Spleen (tissue), 11 donors: ENCODE measurements at regions not wholly inside any gene's neighbourhood (a gene's known extent, or its start where the extent isn't known, plus 50 kb on each side); places are given as distances from the start of the nearest gene placed in this dataset.
A peak's percentile ranks its signal among the peaks of the same experiment; 100 is the strongest.
"Not testable (repeated sequence)": the region's sequence is repeated elsewhere in the genome, so short reads cannot be mapped to it uniquely, and the experiment has no call there.

Source experiments
- DNase-seq: peaks from one replicate; pipeline ENCODE4 v3.0.0-alpha.2; 2020
- H3K27ac ChIP-seq, 8 donors: fragments of 200-600 bp; sonication (generic) in 7 of 8; 1 replicate in 4 of 8; 2 replicates in 4 of 8; pipeline versions ENCODE4 v1.5.0 to v1.8.0; 2016 to 2021; ENCODE audit warnings: inconsistent platforms in 4 of 8, mild to moderate bottlenecking in 4 of 8, moderate library complexity in 1 of 8
- H3K27me3 ChIP-seq, 7 donors: fragments of 200-600 bp; sonication (generic) in 6 of 7; replicated peaks in 1 of 7; 1 replicate in 4 of 7; 2 replicates in 3 of 7; pipeline versions ENCODE4 v1.5.0 to v1.8.0; 2016 to 2021; ENCODE audit warnings: inconsistent platforms in 3 of 7, mild to moderate bottlenecking in 1 of 7
- H3K36me3 ChIP-seq, 6 donors: fragments of 200-600 bp; sonication (generic) in 5 of 6; 1 replicate in 4 of 6; 2 replicates in 2 of 6; pipeline versions ENCODE4 v1.5.0 to v1.8.0; 2016 to 2021; ENCODE audit warnings: inconsistent platforms in 2 of 6
- H3K4me1 ChIP-seq, 6 donors: fragments of 200-600 bp; sonication (generic) in 5 of 6; 1 replicate in 3 of 6; 2 replicates in 3 of 6; pipeline versions ENCODE4 v1.5.0 to v1.8.0; 2016 to 2021; ENCODE audit warnings: inconsistent platforms in 3 of 6
- H3K4me3 ChIP-seq, 8 donors: fragments of 200-600 bp; sonication (generic) in 7 of 8; 1 replicate in 4 of 8; 2 replicates in 4 of 8; pipeline versions ENCODE4 v1.5.0 to v1.8.0; 2016 to 2021; ENCODE audit warnings: inconsistent platforms in 4 of 8, mild to moderate bottlenecking in 4 of 8, moderate library complexity in 2 of 8
- H3K9me3 ChIP-seq, 8 donors: fragments of 200-600 bp; sonication (generic) in 7 of 8; 1 replicate in 4 of 8; 2 replicates in 4 of 8; pipeline versions ENCODE4 v1.5.0 to v1.8.0; 2016 to 2021; ENCODE audit warnings: inconsistent platforms in 4 of 8
- CTCF ChIP-seq, 11 experiments: fragments of 200-600 bp in 7 of 11; fragments of 450-650 bp in 4 of 11; sonication (generic) in 4 of 11; IDR thresholded peaks in 8 of 11; conservative IDR thresholded peaks in 3 of 11; 1 replicate in 7 of 11; 2 replicates in 4 of 11; pipeline versions ENCODE4 v1.4.0 to v1.8.0; 2016 to 2021; ENCODE audit warnings: antibody characterized with exemption in 11 of 11, inconsistent platforms in 4 of 11, mild to moderate bottlenecking in 1 of 11
- POLR2A ChIP-seq, 3 donors: fragments of 450-650 bp; IDR thresholded peaks; one replicate each; pipeline ENCODE4 v1.5.1; 2017; ENCODE audit warnings: antibody characterized with exemption in 3 of 3, mild to moderate bottlenecking in 1 of 3
- POLR2AphosphoS5 ChIP-seq, 3 donors: sonication (generic); formaldehyde crosslinking; IDR thresholded peaks; one replicate each; pipeline ENCODE4 v1.5.1; 2017; ENCODE audit warnings: antibody characterized with exemption in 3 of 3
- WGBS, 5 donors: extraction: QIAGEN DNeasy Blood & Tissue Kit in 3 of 5; methylation state at CpG; one replicate each; pipeline versions ENCODE4 v1.1.5 to v1.1.7; 2013 to 2018; 5-methylcytosine and 5-hydroxymethylcytosine counted together
- intact Hi-C: fragments of 100-400 bp; cut with DNase I; formaldehyde crosslinking; loops from one replicate; pipeline ENCODE4 v1.15.0; 2023; ENCODE audit warnings: low total_unique reads
- donor health status: healthy with polysubstance abuse.
- donor health status: DM: no; HTN: no; CAD: no; lungs with moderate emphysema.
- donor health status: DM: no; HTN: no; CAD: no.
- donor health status: Bipolar disorder and iron deficiency.
- donor health status: healthy.
- donor health status: DM: no; HTN: no; CAD: no.
- donor health status: DM: yes; HTN: yes; CAD: no.

DNA sequence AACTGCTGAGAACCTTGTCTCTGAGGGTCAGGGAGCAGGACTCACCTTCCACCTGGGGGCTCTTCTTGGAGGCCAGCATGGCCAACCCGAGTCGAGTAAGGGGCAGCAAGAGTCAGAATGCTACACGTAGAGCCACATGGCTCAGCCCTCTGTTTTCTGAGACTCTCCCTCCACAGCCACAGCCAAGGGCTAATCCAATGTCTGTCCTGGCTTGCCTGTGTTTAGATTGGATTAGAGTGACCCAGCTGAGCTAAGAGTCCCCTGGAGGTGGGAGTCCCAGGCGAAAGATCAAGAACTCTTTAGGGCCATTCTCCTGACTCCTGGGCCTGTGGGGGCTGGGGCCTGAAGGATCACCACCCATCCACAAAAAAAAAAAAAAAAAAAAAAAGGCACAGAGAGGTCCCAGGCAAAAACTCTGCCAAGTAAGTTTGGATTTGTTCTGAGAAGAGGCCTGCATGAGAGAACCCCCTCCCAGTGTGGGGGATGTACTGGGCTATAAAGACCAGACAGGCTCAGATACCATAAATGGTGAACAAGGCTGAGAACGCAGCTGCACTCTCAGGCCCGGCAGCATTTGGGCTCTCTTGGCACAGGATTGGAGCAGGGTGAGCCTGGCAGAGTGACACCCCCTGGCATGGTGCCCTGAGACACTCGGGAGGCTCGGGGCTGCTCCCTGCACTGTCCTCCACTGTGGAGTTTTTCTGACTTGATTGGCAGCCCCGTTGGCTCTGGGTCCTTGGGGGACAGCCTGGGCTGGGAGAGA, 88.0 kb upstream of the OSBPL11 start:
- WGBS, 5 donors = 59 to 74% (median 61%) methylated on average over 9 of the region's 9 CpGs
- no peaks in the 10 kb centered on the region for H3K9me3 ChIP-seq
- H3K4me1 ChIP-seq = peaks cover 0 to 6% (median 2%) of the 10 kb centered on the region in 6 donors
- no peak overlapping the region for H3K4me3 ChIP-seq
- no peaks in the 10 kb centered on the region for H3K27me3 ChIP-seq
- no peaks in the 10 kb centered on the region for H3K36me3 ChIP-seq
- intact Hi-C loops = no loop called here
- no peak overlapping the region for H3K27ac ChIP-seq
- no peak for DNase-seq
- TF ChIP-seq POLR2AphosphoS5 (IDR thresholded peaks at IDR 0.05) (no peak), POLR2A (IDR thresholded peaks at IDR 0.05) (no peak), CTCF (IDR thresholded peaks at IDR 0.05 in 8 of 11, conservative IDR thresholded peaks at IDR 0.05 in 3 of 11) (no peak)

- Histone ChIP-seq H3K27me3 (no peaks in the 10 kb centered on the region), H3K36me3 (no peaks in the 10 kb centered on the region), H3K9me3 (no peaks in the 10 kb centered on the region), H3K4me1 (peaks cover 0 to 6% (median 2%) of the 10 kb centered on the region in 6 donors), H3K27ac (no peak overlapping the region), H3K4me3 (no peak overlapping the region)
- TF ChIP-seq POLR2AphosphoS5 (IDR thresholded peaks at IDR 0.05) (no peak), POLR2A (IDR thresholded peaks at IDR 0.05) (no peak), CTCF (IDR thresholded peaks at IDR 0.05 in 8 of 11, conservative IDR thresholded peaks at IDR 0.05 in 3 of 11) (peak in 1 of 11 experiments; percentile 23)
- WGBS, 5 donors = 44 to 57% (median 54%) methylated on average over 11 of the region's 11 CpGs
- intact Hi-C loops = no loop called here
- DNase-seq = no peak
These were observed 88.9 kb upstream of the OSBPL11 start for GRCh38 chr3:125684199-125684598.

DNA sequence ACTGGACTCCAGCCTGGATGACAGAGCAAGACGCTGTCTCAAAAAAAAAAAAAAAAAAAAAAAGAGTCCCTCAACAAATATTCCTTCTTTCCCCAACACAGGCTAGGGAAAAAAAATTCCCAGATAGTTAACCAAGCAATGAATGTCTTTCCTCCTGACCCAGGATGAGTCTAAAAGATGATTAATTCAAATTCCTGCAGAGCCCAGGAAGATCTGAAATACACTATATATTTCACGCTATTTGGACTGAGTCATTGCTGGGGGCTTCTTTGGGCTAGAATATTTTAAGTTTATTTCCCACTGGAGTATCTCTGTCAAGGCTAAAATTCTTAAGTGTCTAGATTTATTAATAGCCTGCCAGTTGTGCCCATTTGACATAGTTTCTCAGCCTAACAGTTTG, 90.4 kb upstream of the OSBPL11 start:
- H3K9me3 ChIP-seq, H3K36me3 ChIP-seq, H3K27ac ChIP-seq, DNase-seq, intact Hi-C loops, H3K4me1 ChIP-seq, H3K27me3 ChIP-seq, H3K4me3 ChIP-seq: not testable (repeated sequence)
- WGBS, 5 donors = 77 to 93% (median 86%) methylated on average over 2 of the region's 2 CpGs

DNA sequence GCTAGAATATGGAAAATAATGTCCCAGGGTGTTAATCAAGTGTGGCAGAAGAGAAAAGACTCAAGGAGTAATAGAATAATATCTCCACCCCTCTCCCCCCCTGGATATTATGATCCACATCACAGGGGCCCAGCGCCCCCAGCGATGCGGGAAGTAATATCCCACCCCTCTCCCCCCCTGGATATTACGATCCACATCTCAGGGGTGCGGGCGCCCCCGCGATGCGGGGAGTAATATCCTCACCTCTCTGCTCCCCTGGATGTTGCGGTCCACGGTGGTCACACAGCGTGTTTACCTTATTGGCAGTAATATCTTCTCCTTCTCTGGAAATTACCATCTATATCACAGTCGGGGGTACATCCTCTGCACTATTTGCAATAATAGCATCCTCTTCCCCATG, 97.1 kb upstream of the OSBPL11 start:
- intact Hi-C loops = no loop called here
- WGBS, 5 donors = 89 to 94% (median 91%) methylated on average over 13 of the region's 13 CpGs
- H3K36me3 ChIP-seq = no peaks in the 10 kb centered on the region
- H3K4me1 ChIP-seq = no peaks in the 10 kb centered on the region
- H3K4me3 ChIP-seq = no peak overlapping the region
- TF ChIP-seq POLR2AphosphoS5 (IDR thresholded peaks at IDR 0.05) = no peak
- no peak for TF ChIP-seq CTCF (IDR thresholded peaks at IDR 0.05 in 8 of 11, conservative IDR thresholded peaks at IDR 0.05 in 3 of 11)
- no peaks in the 10 kb centered on the region for H3K27me3 ChIP-seq
- no peaks in the 10 kb centered on the region for H3K9me3 ChIP-seq
- DNase-seq = no peak
- no peak overlapping the region for H3K27ac ChIP-seq
